ENCODE measurements at regions not wholly inside any gene's neighbourhood (a gene's known extent, or its start where the extent isn't known, plus 50 kb on each side); places are given as distances from the start of the nearest gene placed in this dataset.

- no peaks in the 10 kb centered on the region for H3K36me3 ChIP-seq (ENCODE audit: control insufficient read depth in 2 of 2, extremely low read depth in 1 of 2, insufficient read depth in 2 of 2, low read length in 2 of 2)
- no peaks in the 10 kb centered on the region for H3K4me1 ChIP-seq (ENCODE audit: control insufficient read depth, extremely low read depth, insufficient read depth, low read length)
- H3K4me3 ChIP-seq (replicated peaks in 1 of 3; ENCODE audit: insufficient read depth in 1 of 3, low read depth in 1 of 3, low read length in 3 of 3): no peak overlapping the region
- no peaks in the 10 kb centered on the region for H4K20me1 ChIP-seq (replicated peaks; ENCODE audit: control insufficient read depth, extremely low read depth, insufficient read depth, low read length)
- FAIRE-seq (no peak), DNase-seq (ENCODE audit: low read depth, low spot score) (no peak)
- intact Hi-C loops (cut with micrococcal nuclease): no loop called here
- H3K27ac ChIP-seq (ENCODE audit: insufficient read depth, low read depth, low read length): no peak overlapping the region
- H3K27me3 ChIP-seq (ENCODE audit: control insufficient read depth in 2 of 2, insufficient read depth in 2 of 2, low read length in 2 of 2): no peaks in the 10 kb centered on the region
- no peak overlapping the region for H3K4me2 ChIP-seq (ENCODE audit: insufficient read depth, low read length)
- TF ChIP-seq GATA2 (IDR thresholded peaks at IDR 0.05; ENCODE audit: insufficient read depth, insufficient read length, low read depth, low read length): no peak
- TF ChIP-seq JUN (IDR thresholded peaks at IDR 0.05; ENCODE audit: borderline replicate concordance, insufficient read depth, insufficient read length, low read depth): no peak
- TF ChIP-seq, protein P1, sequence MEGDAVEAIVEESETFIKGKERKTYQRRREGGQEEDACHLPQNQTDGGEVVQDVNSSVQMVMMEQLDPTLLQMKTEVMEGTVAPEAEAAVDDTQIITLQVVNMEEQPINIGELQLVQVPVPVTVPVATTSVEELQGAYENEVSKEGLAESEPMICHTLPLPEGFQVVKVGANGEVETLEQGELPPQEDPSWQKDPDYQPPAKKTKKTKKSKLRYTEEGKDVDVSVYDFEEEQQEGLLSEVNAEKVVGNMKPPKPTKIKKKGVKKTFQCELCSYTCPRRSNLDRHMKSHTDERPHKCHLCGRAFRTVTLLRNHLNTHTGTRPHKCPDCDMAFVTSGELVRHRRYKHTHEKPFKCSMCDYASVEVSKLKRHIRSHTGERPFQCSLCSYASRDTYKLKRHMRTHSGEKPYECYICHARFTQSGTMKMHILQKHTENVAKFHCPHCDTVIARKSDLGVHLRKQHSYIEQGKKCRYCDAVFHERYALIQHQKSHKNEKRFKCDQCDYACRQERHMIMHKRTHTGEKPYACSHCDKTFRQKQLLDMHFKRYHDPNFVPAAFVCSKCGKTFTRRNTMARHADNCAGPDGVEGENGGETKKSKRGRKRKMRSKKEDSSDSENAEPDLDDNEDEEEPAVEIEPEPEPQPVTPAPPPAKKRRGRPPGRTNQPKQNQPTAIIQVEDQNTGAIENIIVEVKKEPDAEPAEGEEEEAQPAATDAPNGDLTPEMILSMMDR (IDR thresholded peaks at IDR 0.05; ENCODE audit: extremely low read depth in 1 of 2, insufficient read depth in 1 of 2, low read depth in 1 of 2, low read length in 2 of 2): no peak
- no peak for TF ChIP-seq MAX (IDR thresholded peaks at IDR 0.05; ENCODE audit: insufficient read depth, insufficient read length)
- no peak for TF ChIP-seq FOS (IDR thresholded peaks at IDR 0.05; ENCODE audit: borderline replicate concordance, insufficient read depth, low read length)
- no peak for TF ChIP-seq EZH2 (IDR thresholded peaks at IDR 0.05; ENCODE audit: borderline replicate concordance, low read depth, low read length, severe bottlenecking)
- TF ChIP-seq POLR2A (IDR thresholded peaks at IDR 0.05; ENCODE audit: low read depth, low read length): no peak
- no peak for TF ChIP-seq POLR2AphosphoS5 (IDR thresholded peaks at IDR 0.05; ENCODE audit: insufficient read depth, low read depth, low read length)
- TF ChIP-seq MYC (IDR thresholded peaks at IDR 0.05; ENCODE audit: low read depth, low read length): no peak
- H3K79me2 ChIP-seq (ENCODE audit: control insufficient read depth, insufficient read depth, low read length): no peaks in the 10 kb centered on the region
- BruUV-seq (replicated peaks): no TSS peak
- dilution Hi-C loops (cut with MboI; ENCODE audit: extremely low pct_ligation_motif_present, low sequenced_read_pairs): no loop called here
- H3K9me1 ChIP-seq (replicated peaks; ENCODE audit: control insufficient read depth, extremely low read depth, insufficient read depth, low read length): no peaks in the 10 kb centered on the region
- H3K9me3 ChIP-seq (replicated peaks; ENCODE audit: control insufficient read depth, insufficient read depth, low read length): peaks cover 9% of the 10 kb centered on the region
- H3K9ac ChIP-seq (replicated peaks; ENCODE audit: extremely low read depth, insufficient read depth, low read length): no peak overlapping the region
- no peak overlapping the region for H2AFZ ChIP-seq (ENCODE audit: low read depth, low read length)
- ChIA-PET POLR2A (no interaction called here), CTCF (no interaction called here)
These were observed 119.1 kb upstream of the C1orf174 start for GRCh38 chr1:4019147-4019521.
